ENCODE measurements at regions not wholly inside any gene's neighbourhood (a gene's known extent, or its start where the extent isn't known, plus 50 kb on each side); places are given as distances from the start of the nearest gene placed in this dataset.
"Not testable (repeated sequence)": the region's sequence is repeated elsewhere in the genome, so short reads cannot be mapped to it uniquely, and the experiment has no call there.

DNA sequence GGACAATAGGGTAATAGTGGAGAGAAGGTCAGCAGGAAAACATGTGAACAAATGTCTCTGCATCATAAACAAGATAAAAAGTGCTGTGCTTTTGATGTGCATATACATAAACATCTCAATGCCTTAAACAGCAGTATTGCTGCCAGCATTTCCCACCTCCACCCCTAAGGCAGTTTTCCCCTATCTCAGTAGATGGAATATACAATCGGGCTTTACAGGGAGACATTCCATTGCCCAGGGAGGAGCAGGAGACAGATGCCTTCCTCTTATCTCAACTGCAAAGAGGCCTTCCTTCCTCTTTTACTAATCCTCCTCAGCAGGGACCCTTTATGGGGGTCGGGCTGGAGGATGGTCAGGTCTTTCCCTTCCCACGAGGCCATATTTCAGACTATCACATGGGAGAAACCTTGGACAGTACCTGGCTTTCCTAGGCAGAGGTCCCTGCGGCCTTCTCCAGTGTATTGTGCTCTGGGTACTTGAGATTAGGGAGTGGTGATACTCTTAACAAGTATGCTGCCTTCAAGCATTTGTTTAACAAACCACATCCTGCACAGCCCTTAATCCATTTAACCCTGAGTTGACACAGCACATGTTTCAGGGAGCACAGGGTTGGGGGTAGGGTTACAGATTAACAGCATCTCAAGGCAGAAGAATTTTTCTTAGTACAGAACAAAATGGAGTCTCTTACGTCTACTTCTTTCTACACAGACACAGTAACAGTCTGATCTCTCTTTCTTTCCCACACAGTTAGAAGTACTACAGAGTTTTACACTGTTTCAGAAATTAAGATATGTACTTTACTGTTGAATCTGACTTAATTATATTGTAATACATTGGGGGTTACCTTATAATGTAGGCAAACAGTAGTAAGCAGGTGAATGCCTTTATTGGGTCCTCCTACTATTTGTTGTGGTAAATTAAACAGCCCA lies 189.4 kb downstream of the ALX1 start:
- not testable (repeated sequence) for TF ChIP-seq NCOA2 (CRISPR knock-in tag; IDR thresholded peaks at IDR 0.05); EZH2 (conservative IDR thresholded peaks at IDR 0.05; ENCODE audit: low read depth, low read length); TSC22D2 (CRISPR knock-in tag; IDR thresholded peaks at IDR 0.05; ENCODE audit: borderline replicate concordance); ZNF639 (CRISPR knock-in tag; conservative IDR thresholded peaks at IDR 0.05); EP300 (IDR thresholded peaks at IDR 0.05; ENCODE audit: low read depth in 2 of 2, low read length in 2 of 2); EP300 (CRISPR knock-in tag; IDR thresholded peaks at IDR 0.05; ENCODE audit: borderline replicate concordance); ZNF761 (CRISPR knock-in tag; conservative IDR thresholded peaks at IDR 0.05); POLR2AphosphoS2 (IDR thresholded peaks at IDR 0.05; ENCODE audit: low read depth, low read length); ZNF775 (CRISPR knock-in tag; IDR thresholded peaks at IDR 0.05; ENCODE audit: borderline replicate concordance); PRDM10 (CRISPR knock-in tag; IDR thresholded peaks at IDR 0.05; ENCODE audit: low read depth); TAF1 (CRISPR knock-in tag; IDR thresholded peaks at IDR 0.05); SRSF4 (IDR thresholded peaks at IDR 0.05; ENCODE audit: low read depth, low read length, poor library complexity, severe bottlenecking)
- TF ChIP-seq, protein P1, sequence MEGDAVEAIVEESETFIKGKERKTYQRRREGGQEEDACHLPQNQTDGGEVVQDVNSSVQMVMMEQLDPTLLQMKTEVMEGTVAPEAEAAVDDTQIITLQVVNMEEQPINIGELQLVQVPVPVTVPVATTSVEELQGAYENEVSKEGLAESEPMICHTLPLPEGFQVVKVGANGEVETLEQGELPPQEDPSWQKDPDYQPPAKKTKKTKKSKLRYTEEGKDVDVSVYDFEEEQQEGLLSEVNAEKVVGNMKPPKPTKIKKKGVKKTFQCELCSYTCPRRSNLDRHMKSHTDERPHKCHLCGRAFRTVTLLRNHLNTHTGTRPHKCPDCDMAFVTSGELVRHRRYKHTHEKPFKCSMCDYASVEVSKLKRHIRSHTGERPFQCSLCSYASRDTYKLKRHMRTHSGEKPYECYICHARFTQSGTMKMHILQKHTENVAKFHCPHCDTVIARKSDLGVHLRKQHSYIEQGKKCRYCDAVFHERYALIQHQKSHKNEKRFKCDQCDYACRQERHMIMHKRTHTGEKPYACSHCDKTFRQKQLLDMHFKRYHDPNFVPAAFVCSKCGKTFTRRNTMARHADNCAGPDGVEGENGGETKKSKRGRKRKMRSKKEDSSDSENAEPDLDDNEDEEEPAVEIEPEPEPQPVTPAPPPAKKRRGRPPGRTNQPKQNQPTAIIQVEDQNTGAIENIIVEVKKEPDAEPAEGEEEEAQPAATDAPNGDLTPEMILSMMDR (CRISPR knock-in tag; IDR thresholded peaks at IDR 0.05) = not testable (repeated sequence)

Data from HepG2 (cell line).